ENCODE measurements at regions not wholly inside any gene's neighbourhood (a gene's known extent, or its start where the extent isn't known, plus 50 kb on each side); places are given as distances from the start of the nearest gene placed in this dataset.

DNA sequence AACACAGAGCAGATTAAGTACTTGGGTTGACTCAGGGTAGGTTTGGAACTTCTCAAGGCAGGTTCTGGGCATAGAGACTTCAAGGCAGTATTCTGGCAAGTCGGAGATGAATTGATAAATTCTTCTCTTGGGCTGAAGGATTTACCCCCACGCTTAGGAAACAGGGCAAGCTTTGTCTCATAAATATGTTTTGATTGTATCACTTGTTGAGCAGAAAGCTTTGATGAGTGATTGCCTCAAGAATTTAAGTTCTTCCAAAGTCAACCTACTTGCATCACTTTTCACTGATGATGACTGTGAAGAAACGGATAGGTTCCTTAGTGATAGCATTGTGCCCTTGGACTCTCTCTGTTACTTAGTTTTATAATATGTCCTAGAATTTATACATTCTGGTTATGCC lies 258.6 kb upstream of the DACH1 start:
- intact Hi-C loops (cut with DNase I): no loop called here
- WGBS, 2 donors: 50 to 55% methylated on average over 3 of the region's 3 CpGs
- Histone ChIP-seq H3K4me3 (ENCODE audit: low read length in 2 of 2) (no peak overlapping the region), H3K36me3 (ENCODE audit: control insufficient read depth in 1 of 2, insufficient read depth in 2 of 2, low read length in 1 of 2) (no peaks in the 10 kb centered on the region), H3K27me3 (ENCODE audit: control insufficient read depth in 1 of 2, insufficient read depth in 2 of 2, low read length in 1 of 2) (no peaks in the 10 kb centered on the region), H3K4me1 (ENCODE audit: control insufficient read depth in 1 of 2, insufficient read depth in 2 of 2, low read length in 2 of 2) (no peaks in the 10 kb centered on the region), H3K9me3 (ENCODE audit: control insufficient read depth, low read length) (no peaks in the 10 kb centered on the region), H3K27ac (ENCODE audit: low read depth in 1 of 2, low read length in 2 of 2) (no peak overlapping the region)
- no peak for ATAC-seq (ENCODE audit: low FRiP score)
- no peak for DNase-seq

DNA sequence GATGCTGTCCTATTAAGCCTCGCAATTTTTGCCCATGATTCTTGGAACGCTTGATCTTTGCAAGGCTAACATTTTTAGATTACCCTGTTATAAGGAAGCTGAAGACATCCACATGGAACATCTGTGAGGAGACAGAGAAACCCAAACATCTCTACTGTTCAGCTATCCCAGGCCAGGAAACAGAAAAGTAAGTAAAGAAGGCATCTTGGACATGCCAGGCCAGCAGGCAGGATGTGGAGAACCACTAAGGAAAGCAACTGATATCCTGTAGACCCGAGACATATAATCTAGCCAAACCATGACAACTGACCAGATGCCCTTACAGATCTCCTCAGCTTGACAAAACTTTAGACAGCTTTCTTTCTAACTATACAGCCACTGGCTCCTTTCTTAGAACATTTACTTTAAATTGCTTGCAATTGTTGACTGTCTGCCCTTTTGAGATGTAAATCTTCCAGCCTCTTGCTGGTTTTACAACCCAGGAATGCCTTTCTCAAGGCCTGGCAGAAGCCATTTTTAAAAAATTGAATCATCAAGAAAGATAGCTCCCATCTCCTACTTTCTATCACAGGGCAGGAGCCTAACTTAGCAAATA lies 255.8 kb upstream of the DACH1 start:
- Histone ChIP-seq H3K4me3 (ENCODE audit: low read length in 2 of 2) (no peak overlapping the region), H3K36me3 (ENCODE audit: control insufficient read depth in 1 of 2, insufficient read depth in 2 of 2, low read length in 1 of 2) (no peaks in the 10 kb centered on the region), H3K27me3 (ENCODE audit: control insufficient read depth in 1 of 2, insufficient read depth in 2 of 2, low read length in 1 of 2) (no peaks in the 10 kb centered on the region), H3K4me1 (ENCODE audit: control insufficient read depth in 1 of 2, insufficient read depth in 2 of 2, low read length in 2 of 2) (no peaks in the 10 kb centered on the region), H3K27ac (ENCODE audit: low read depth in 1 of 2, low read length in 2 of 2) (no peak overlapping the region), H3K9me3 (ENCODE audit: control insufficient read depth, low read length) (no peaks in the 10 kb centered on the region)
- DNase-seq: no peak
- WGBS, 2 donors: 82 to 85% methylated on average over 3 of the region's 3 CpGs
- no peak for ATAC-seq (ENCODE audit: low FRiP score)
- intact Hi-C loops (cut with DNase I): no loop called here

DNA sequence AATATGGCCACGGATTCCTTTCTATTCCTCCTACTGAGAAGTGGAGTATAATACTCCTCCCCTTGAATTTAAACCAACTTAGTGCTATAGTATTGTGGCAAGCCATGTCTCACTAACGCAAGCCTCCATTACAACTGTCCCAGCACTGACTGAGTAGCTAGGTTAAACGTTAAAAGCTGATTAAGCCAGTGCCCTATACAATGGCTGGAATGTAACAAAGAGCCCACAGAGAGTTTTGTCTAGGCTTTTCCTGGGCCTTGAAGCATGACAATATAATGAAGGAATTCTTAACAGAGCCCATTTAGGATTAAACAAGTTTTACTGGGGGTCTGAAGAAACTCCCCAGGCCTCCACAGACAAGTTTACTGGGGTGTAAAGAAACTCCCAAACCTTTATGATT lies 254.5 kb upstream of the DACH1 start:
- Histone ChIP-seq H3K27me3 (ENCODE audit: control insufficient read depth in 1 of 2, insufficient read depth in 2 of 2, low read length in 1 of 2) (no peaks in the 10 kb centered on the region), H3K27ac (ENCODE audit: low read depth in 1 of 2, low read length in 2 of 2) (no peak overlapping the region), H3K36me3 (ENCODE audit: control insufficient read depth in 1 of 2, insufficient read depth in 2 of 2, low read length in 1 of 2) (no peaks in the 10 kb centered on the region), H3K9me3 (ENCODE audit: control insufficient read depth, low read length) (no peaks in the 10 kb centered on the region), H3K4me3 (ENCODE audit: low read length in 2 of 2) (no peak overlapping the region), H3K4me1 (ENCODE audit: control insufficient read depth in 1 of 2, insufficient read depth in 2 of 2, low read length in 2 of 2) (no peaks in the 10 kb centered on the region)
- DNase-seq (no peak), ATAC-seq (ENCODE audit: low FRiP score) (no peak)
- intact Hi-C loops (cut with DNase I): no loop called here
- 74 to 82% methylated on average over 3 of the region's 3 CpGs for WGBS, 2 donors

DNA sequence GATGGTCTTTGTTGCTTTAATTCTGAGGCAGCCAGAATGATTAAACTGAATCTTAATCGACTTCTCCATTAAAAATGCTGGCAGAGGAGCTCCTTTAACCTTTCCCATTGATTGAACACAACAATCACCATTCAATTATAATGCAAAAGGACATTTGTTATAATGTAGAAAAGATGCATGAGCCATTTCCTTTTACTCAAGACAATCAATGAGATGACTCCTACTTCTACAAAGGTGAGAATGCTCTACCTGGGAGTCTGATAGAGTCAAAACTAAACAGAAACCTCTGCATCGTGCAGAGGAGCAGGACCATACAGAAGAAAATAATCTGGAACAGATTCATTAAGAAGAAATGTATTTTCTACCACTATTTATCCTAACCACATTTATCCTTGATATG lies 253.6 kb upstream of the DACH1 start:
- Histone ChIP-seq H3K4me3 (ENCODE audit: low read length in 2 of 2) (no peak overlapping the region), H3K27me3 (ENCODE audit: control insufficient read depth in 1 of 2, insufficient read depth in 2 of 2, low read length in 1 of 2) (no peaks in the 10 kb centered on the region), H3K4me1 (ENCODE audit: control insufficient read depth in 1 of 2, insufficient read depth in 2 of 2, low read length in 2 of 2) (no peaks in the 10 kb centered on the region), H3K27ac (ENCODE audit: low read depth in 1 of 2, low read length in 2 of 2) (no peak overlapping the region), H3K9me3 (ENCODE audit: control insufficient read depth, low read length) (no peaks in the 10 kb centered on the region), H3K36me3 (ENCODE audit: control insufficient read depth in 1 of 2, insufficient read depth in 2 of 2, low read length in 1 of 2) (no peaks in the 10 kb centered on the region)
- WGBS, 2 donors: 47 to 54% methylated on average over 2 of the region's 2 CpGs
- no peak for DNase-seq
- intact Hi-C loops (cut with DNase I): no loop called here
- no peak for ATAC-seq (ENCODE audit: low FRiP score)

DNA sequence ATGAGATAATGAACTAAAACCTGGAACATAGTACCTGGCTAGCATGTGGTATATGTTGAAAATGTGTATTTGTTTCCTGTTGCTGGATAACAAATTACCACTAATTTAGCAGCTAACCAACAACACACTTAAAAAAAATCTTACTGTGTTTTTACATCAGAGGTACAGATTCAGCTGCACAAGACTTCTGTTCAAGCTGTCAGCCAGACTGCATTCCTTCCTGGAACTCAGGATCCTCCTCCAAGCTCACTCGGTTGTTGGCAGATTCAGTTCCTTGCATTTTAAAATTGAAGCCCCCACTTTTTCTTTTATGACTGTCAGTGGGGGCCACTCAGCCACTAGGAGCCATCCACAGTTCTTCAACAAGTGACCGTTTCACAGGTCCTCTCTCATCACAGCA lies 246.9 kb upstream of the DACH1 start:
- no peaks in the 10 kb centered on the region for H3K4me1 ChIP-seq (ENCODE audit: control insufficient read depth in 1 of 2, insufficient read depth in 2 of 2, low read length in 2 of 2)
- ATAC-seq (ENCODE audit: low FRiP score): no peak
- no peaks in the 10 kb centered on the region for H3K27me3 ChIP-seq (ENCODE audit: control insufficient read depth in 1 of 2, insufficient read depth in 2 of 2, low read length in 1 of 2)
- DNase-seq: no peak
- H3K4me3 ChIP-seq (ENCODE audit: low read length in 2 of 2): no peak overlapping the region
- H3K9me3 ChIP-seq (ENCODE audit: control insufficient read depth, low read length): no peaks in the 10 kb centered on the region
- no peak overlapping the region for H3K27ac ChIP-seq (ENCODE audit: low read depth in 1 of 2, low read length in 2 of 2)
- intact Hi-C loops (cut with DNase I): no loop called here
- no peaks in the 10 kb centered on the region for H3K36me3 ChIP-seq (ENCODE audit: control insufficient read depth in 1 of 2, insufficient read depth in 2 of 2, low read length in 1 of 2)
- WGBS, 2 donors: 66 to 75% methylated on average over 2 of the region's 2 CpGs

DNA sequence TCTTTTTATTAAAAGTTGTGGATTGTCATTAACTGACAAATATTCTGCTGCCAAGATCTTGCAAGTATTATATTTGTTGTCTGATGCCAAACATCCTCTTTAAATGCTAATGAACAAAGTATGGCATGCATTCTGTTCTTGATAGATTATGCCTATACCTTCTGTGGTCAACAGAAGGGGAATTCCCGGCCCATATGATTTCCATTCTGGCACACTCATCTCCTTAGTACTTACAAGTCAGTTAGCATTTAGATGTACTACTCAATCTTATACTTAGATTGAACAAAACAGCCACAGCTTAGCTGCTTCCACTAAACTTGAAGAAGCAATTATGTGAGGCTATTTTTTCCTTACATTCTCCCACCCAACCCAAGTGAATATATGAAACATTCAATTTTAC lies 246.1 kb upstream of the DACH1 start:
- Histone ChIP-seq H3K4me1 (ENCODE audit: control insufficient read depth in 1 of 2, insufficient read depth in 2 of 2, low read length in 2 of 2) (no peaks in the 10 kb centered on the region), H3K27ac (ENCODE audit: low read depth in 1 of 2, low read length in 2 of 2) (no peak overlapping the region), H3K9me3 (ENCODE audit: control insufficient read depth, low read length) (no peaks in the 10 kb centered on the region), H3K27me3 (ENCODE audit: control insufficient read depth in 1 of 2, insufficient read depth in 2 of 2, low read length in 1 of 2) (no peaks in the 10 kb centered on the region), H3K36me3 (ENCODE audit: control insufficient read depth in 1 of 2, insufficient read depth in 2 of 2, low read length in 1 of 2) (no peaks in the 10 kb centered on the region), H3K4me3 (ENCODE audit: low read length in 2 of 2) (no peak overlapping the region)
- ATAC-seq (ENCODE audit: low FRiP score): no peak
- no peak for DNase-seq
- intact Hi-C loops (cut with DNase I): no loop called here
- WGBS, 2 donors: 65 to 86% methylated on average over 1 of the region's 1 CpG

DNA sequence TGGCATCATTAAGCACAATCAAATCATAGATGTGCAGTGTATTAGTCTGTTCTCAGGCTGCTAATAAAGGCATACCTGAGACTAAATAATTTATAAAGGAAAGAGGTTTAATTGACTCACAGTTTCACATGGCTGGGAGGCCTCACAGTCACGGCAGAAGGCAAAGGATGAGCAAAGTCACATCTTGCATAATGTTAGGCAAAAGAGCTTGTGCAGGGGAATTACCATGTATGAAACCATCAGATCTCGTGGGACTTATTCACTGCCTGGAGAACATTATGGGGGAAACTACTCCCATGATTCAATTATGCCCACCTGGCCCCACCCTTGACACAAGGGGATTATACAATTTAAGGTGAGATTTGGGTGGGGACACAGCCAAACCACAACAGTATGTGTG lies 245.2 kb upstream of the DACH1 start:
- WGBS, 2 donors: 74 to 79% methylated on average over 2 of the region's 2 CpGs
- DNase-seq (no peak), ATAC-seq (ENCODE audit: low FRiP score) (no peak)
- no peaks in the 10 kb centered on the region for H3K36me3 ChIP-seq (ENCODE audit: control insufficient read depth in 1 of 2, insufficient read depth in 2 of 2, low read length in 1 of 2)
- no peak overlapping the region for H3K4me3 ChIP-seq (ENCODE audit: low read length in 2 of 2)
- H3K27ac ChIP-seq (ENCODE audit: low read depth in 1 of 2, low read length in 2 of 2): no peak overlapping the region
- no peaks in the 10 kb centered on the region for H3K9me3 ChIP-seq (ENCODE audit: control insufficient read depth, low read length)
- intact Hi-C loops (cut with DNase I): no loop called here
- no peaks in the 10 kb centered on the region for H3K4me1 ChIP-seq (ENCODE audit: control insufficient read depth in 1 of 2, insufficient read depth in 2 of 2, low read length in 2 of 2)
- H3K27me3 ChIP-seq (ENCODE audit: control insufficient read depth in 1 of 2, insufficient read depth in 2 of 2, low read length in 1 of 2): no peaks in the 10 kb centered on the region

DNA sequence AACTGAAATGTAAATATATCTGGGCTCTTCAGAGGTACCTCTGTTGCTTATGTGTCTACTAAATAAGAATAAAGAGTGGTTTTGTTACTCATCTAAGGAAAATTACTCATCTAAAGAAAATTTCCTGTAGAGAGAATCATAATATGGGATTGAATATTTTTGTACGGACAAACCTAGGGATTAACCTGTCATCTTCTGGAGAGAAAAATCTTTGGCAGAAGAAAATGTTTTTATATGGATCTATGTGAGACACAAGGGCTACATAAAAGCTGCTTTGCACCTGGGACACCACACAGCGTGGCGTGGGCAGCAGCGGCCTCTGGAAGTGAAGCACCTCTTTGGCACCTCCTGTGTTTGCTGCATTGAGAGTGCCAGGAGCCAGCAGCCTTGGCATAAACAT lies 242.9 kb upstream of the DACH1 start:
- no peak for ATAC-seq (ENCODE audit: low FRiP score)
- Histone ChIP-seq H3K36me3 (ENCODE audit: control insufficient read depth in 1 of 2, insufficient read depth in 2 of 2, low read length in 1 of 2) (no peaks in the 10 kb centered on the region), H3K4me1 (ENCODE audit: control insufficient read depth in 1 of 2, insufficient read depth in 2 of 2, low read length in 2 of 2) (no peaks in the 10 kb centered on the region), H3K27me3 (ENCODE audit: control insufficient read depth in 1 of 2, insufficient read depth in 2 of 2, low read length in 1 of 2) (no peaks in the 10 kb centered on the region), H3K27ac (ENCODE audit: low read depth in 1 of 2, low read length in 2 of 2) (no peak overlapping the region), H3K4me3 (ENCODE audit: low read length in 2 of 2) (no peak overlapping the region), H3K9me3 (ENCODE audit: control insufficient read depth, low read length) (no peaks in the 10 kb centered on the region)
- no peak for DNase-seq
- 81% methylated on average over 4 of the region's 4 CpGs for WGBS, 2 donors
- intact Hi-C loops (cut with DNase I): no loop called here

DNA sequence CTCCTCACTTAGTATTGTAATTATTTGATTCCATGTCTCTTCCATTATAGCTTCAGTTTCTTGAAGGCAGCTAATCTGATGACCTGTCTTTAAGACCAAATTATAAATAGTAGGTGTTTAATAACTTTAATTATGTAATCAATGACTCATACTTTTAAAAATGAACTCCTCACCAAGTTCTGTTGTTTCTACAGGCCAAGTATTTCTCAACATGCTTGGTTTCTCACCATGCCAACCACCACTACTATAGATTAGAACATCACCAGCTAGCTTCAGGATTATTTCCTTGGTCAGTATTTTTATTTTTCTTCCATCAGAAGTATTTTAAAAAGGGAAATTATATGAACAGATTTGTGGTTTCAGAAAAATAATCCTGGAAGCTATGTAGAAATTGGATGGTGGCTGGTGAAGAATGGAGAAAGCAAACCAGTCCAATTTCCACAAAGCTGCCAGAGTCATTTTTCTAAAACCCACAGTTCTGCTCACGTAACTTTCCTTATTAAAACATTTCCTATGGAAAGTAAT lies 237.7 kb upstream of the DACH1 start:
- Histone ChIP-seq H3K27ac (ENCODE audit: low read depth in 1 of 2, low read length in 2 of 2) (no peak overlapping the region), H3K36me3 (ENCODE audit: control insufficient read depth in 1 of 2, insufficient read depth in 2 of 2, low read length in 1 of 2) (no peaks in the 10 kb centered on the region), H3K9me3 (ENCODE audit: control insufficient read depth, low read length) (no peaks in the 10 kb centered on the region), H3K27me3 (ENCODE audit: control insufficient read depth in 1 of 2, insufficient read depth in 2 of 2, low read length in 1 of 2) (no peaks in the 10 kb centered on the region), H3K4me1 (ENCODE audit: control insufficient read depth in 1 of 2, insufficient read depth in 2 of 2, low read length in 2 of 2) (no peaks in the 10 kb centered on the region), H3K4me3 (ENCODE audit: low read length in 2 of 2) (no peak overlapping the region)
- no peak for ATAC-seq (ENCODE audit: low FRiP score)
- intact Hi-C loops (cut with DNase I): no loop called here
- DNase-seq: no peak
- WGBS, 2 donors: 19 to 45% methylated on average over 1 of the region's 1 CpG

Data from aorta (tissue), 5 donors.